WTC11 (cell line): ENCODE measurements at regions not wholly inside any gene's neighbourhood (a gene's known extent, or its start where the extent isn't known, plus 50 kb on each side); places are given as distances from the start of the nearest gene placed in this dataset.

ENCODE experiments used
- ATAC-seq: fragments of 200-7000 bp; cut with Tn5 transposase; 2 replicates; pipeline ENCODE4 v1.10.0; 2021; ENCODE audit warnings: mild to moderate bottlenecking, moderate library complexity
- CTCF ChIA-PET: fragments of 300-600 bp; sonication (Branson Sonifier 250); formaldehyde crosslinking; loops from one replicate; lab custom pipeline; 2021; ENCODE audit warnings: antibody characterized with exemption; lab: Charles Lee
- POLR2A ChIA-PET: fragments of 350-600 bp; sonication (Branson Sonifier 250); formaldehyde crosslinking; loops from one replicate; lab custom pipeline; 2021; ENCODE audit warnings: antibody characterized with exemption; lab: Charles Lee
- DNase-seq: peaks from one replicate; pipeline ENCODE4 v3.0.0; 2021; ENCODE audit warnings: low spot score
- H3K27ac Mint-ChIP-seq: 2 replicates; pipeline ENCODE4 v1.8.0; 2021; ENCODE audit warnings: mixed read lengths
- H3K27me3 Mint-ChIP-seq: 2 replicates; pipeline ENCODE4 v1.8.0; 2021; ENCODE audit warnings: low read depth, mild to moderate bottlenecking, moderate library complexity, mixed read lengths
- H3K36me3 Mint-ChIP-seq: 2 replicates; pipeline ENCODE4 v1.8.0; 2021; ENCODE audit warnings: mixed read lengths
- H3K4me1 Mint-ChIP-seq: 2 replicates; pipeline ENCODE4 v1.8.0; 2022; ENCODE audit warnings: mixed read lengths
- H3K4me3 Mint-ChIP-seq: 2 replicates; pipeline ENCODE4 v1.8.0; 2021; ENCODE audit warnings: mild to moderate bottlenecking, moderate library complexity, mixed read lengths
- H3K9me3 Mint-ChIP-seq: 2 replicates; pipeline ENCODE4 v1.8.0; 2021; ENCODE audit warnings: mixed read lengths
- AFF4 ChIP-seq: sonication (generic); formaldehyde crosslinking; IDR thresholded peaks from 2 replicates; pipeline ENCODE4 v1.8.1; 2023; ENCODE audit warnings: mild to moderate bottlenecking, missing genetic modification reagents, borderline replicate concordance
- ERG ChIP-seq: fragments of 250-450 bp; sonication (Bioruptor Pico); IDR thresholded peaks from 2 replicates; pipeline ENCODE4 v1.8.0; 2021; ENCODE audit warnings: mild to moderate bottlenecking
- FOXK1 ChIP-seq: sonication (generic); formaldehyde crosslinking; IDR thresholded peaks from 2 replicates; pipeline ENCODE4 v1.8.0; 2022; ENCODE audit warnings: mild to moderate bottlenecking, moderate library complexity, missing genetic modification reagents
- FOXP4 ChIP-seq: sonication (generic); formaldehyde crosslinking; IDR thresholded peaks from 2 replicates; pipeline ENCODE4 v1.8.0; 2022; ENCODE audit warnings: mild to moderate bottlenecking, missing genetic modification reagents
- GABPB1 ChIP-seq: sonication (generic); formaldehyde crosslinking; IDR thresholded peaks from 2 replicates; pipeline ENCODE4 v1.8.1; 2023; ENCODE audit warnings: mild to moderate bottlenecking, missing genetic modification reagents
- JAZF1 ChIP-seq: fragments of 250-450 bp; sonication (Bioruptor Pico); IDR thresholded peaks from 2 replicates; pipeline ENCODE4 v1.9.0; 2021; ENCODE audit warnings: moderate library complexity, mild to moderate bottlenecking, inconsistent platforms
- JUN ChIP-seq: sonication (generic); formaldehyde crosslinking; IDR thresholded peaks from 2 replicates; pipeline ENCODE4 v1.8.0; 2023; ENCODE audit warnings: mild to moderate bottlenecking, missing genetic modification reagents
- KAT7 ChIP-seq: sonication (generic); formaldehyde crosslinking; IDR thresholded peaks from 2 replicates; pipeline ENCODE4 v1.8.1; 2023; ENCODE audit warnings: missing genetic modification reagents, mild to moderate bottlenecking, borderline replicate concordance
- NFATC4 ChIP-seq: fragments of 250-450 bp; sonication (Bioruptor Pico); IDR thresholded peaks from 2 replicates; pipeline ENCODE4 v1.9.0; 2021; ENCODE audit warnings: mild to moderate bottlenecking
- NFE2L1 ChIP-seq: sonication (generic); formaldehyde crosslinking; IDR thresholded peaks from 2 replicates; pipeline ENCODE4 v1.8.1; 2023; ENCODE audit warnings: missing genetic modification reagents
- NFYB ChIP-seq: sonication (generic); formaldehyde crosslinking; conservative IDR thresholded peaks from 2 replicates; pipeline ENCODE4 v1.8.0; 2022; ENCODE audit warnings: low read depth, missing genetic modification reagents
- TEAD1 ChIP-seq: sonication (generic); formaldehyde crosslinking; IDR thresholded peaks from 2 replicates; pipeline ENCODE4 v1.8.0; 2022; ENCODE audit warnings: mild to moderate bottlenecking, missing genetic modification reagents
- TEAD4 ChIP-seq: sonication (generic); formaldehyde crosslinking; IDR thresholded peaks from 2 replicates; pipeline ENCODE4 v1.8.0; 2022; ENCODE audit warnings: mild to moderate bottlenecking, missing genetic modification reagents
- ZNF281 ChIP-seq: sonication (generic); formaldehyde crosslinking; IDR thresholded peaks from 2 replicates; pipeline ENCODE4 v1.8.0; 2023; ENCODE audit warnings: mild to moderate bottlenecking, missing genetic modification reagents
- ZNF512 ChIP-seq: sonication (generic); formaldehyde crosslinking; IDR thresholded peaks from 2 replicates; pipeline ENCODE4 v1.8.1; 2022; ENCODE audit warnings: missing genetic modification reagents, borderline replicate concordance
- ZNF532 ChIP-seq: fragments of 250-450 bp; sonication (Bioruptor Pico); IDR thresholded peaks from 2 replicates; pipeline ENCODE4 v1.9.0; 2021; ENCODE audit warnings: mild to moderate bottlenecking, borderline replicate concordance
- ZSCAN18 ChIP-seq: fragments of 250-450 bp; sonication (Bioruptor Pico); IDR thresholded peaks from 2 replicates; pipeline ENCODE4 v2.1.2; 2022; ENCODE audit warnings: mild to moderate bottlenecking, moderate library complexity

- no peaks in the 10 kb centered on the region for H3K36me3 Mint-ChIP-seq
- ATAC-seq (no peak), DNase-seq (no peak)
- TF ChIP-seq ZNF532 (CRISPR knock-in tag) = no peak
- TF ChIP-seq KAT7 = no peak
- no peak for TF ChIP-seq NFE2L1 (CRISPR knock-in tag)
- no peak for TF ChIP-seq FOXP4 (CRISPR knock-in tag)
- no peak for TF ChIP-seq TEAD1 (CRISPR knock-in tag)
- TF ChIP-seq GABPB1 (CRISPR knock-in tag) = no peak
- no peak for TF ChIP-seq NFATC4 (CRISPR knock-in tag)
- no peak for TF ChIP-seq AFF4 (CRISPR knock-in tag)
- TF ChIP-seq ZSCAN18 (CRISPR knock-in tag) = no peak
- TF ChIP-seq NFYB = no peak
- H3K4me3 Mint-ChIP-seq = no peak overlapping the region
- no peak overlapping the region for H3K27ac Mint-ChIP-seq
- H3K4me1 Mint-ChIP-seq = peaks cover 3% of the 10 kb centered on the region; the same call in 1 of the 2 replicates
- peaks cover 68% of the 10 kb centered on the region for H3K27me3 Mint-ChIP-seq
- CTCF ChIA-PET = interaction anchor here (1.3 kb wide), 1 partner anchor 10 kb away, joined by 3 read pairs; no protein-coding TSS in a partner anchor
- no peaks in the 10 kb centered on the region for H3K9me3 Mint-ChIP-seq
- POLR2A ChIA-PET = no interaction called here
Observed at GRCh38 chr7:155387066-155387620, 70.8 kb upstream of the EN2 start.

GRCh38 chr7:155388561-155388960, 69.4 kb upstream of the EN2 start:
- H3K27ac Mint-ChIP-seq = no peak overlapping the region
- no peak for TF ChIP-seq FOXK1 (CRISPR knock-in tag)
- no peak for TF ChIP-seq ZNF512 (CRISPR knock-in tag)
- TF ChIP-seq ZNF281 = no peak
- no peak for TF ChIP-seq ERG
- no peak for TF ChIP-seq JAZF1 (CRISPR knock-in tag)
- no peak for TF ChIP-seq JUN (CRISPR knock-in tag)
- TF ChIP-seq TEAD4 (CRISPR knock-in tag) = no peak

More at GRCh38 chr7:155388561-155388960, 69.4 kb upstream of the EN2 start:
- Mint-ChIP-seq H3K27me3 (peaks cover 56% of the 10 kb centered on the region), H3K4me1 (peaks cover 3% of the 10 kb centered on the region; the same call in 1 of the 2 replicates), H3K36me3 (no peaks in the 10 kb centered on the region), H3K4me3 (no peak overlapping the region), H3K9me3 (no peaks in the 10 kb centered on the region)
- POLR2A ChIA-PET = no interaction called here
- CTCF ChIA-PET = interaction anchor here (0.5 to 1.6 kb wide), 4 partner anchors 9 to 200 kb away, joined by 3 to 8 read pairs (median 4); no protein-coding TSS in a partner anchor
- ATAC-seq = no peak
- DNase-seq = no peak
